ENCODE measurements at regions not wholly inside any gene's neighbourhood (a gene's known extent, or its start where the extent isn't known, plus 50 kb on each side); places are given as distances from the start of the nearest gene placed in this dataset.

DNA sequence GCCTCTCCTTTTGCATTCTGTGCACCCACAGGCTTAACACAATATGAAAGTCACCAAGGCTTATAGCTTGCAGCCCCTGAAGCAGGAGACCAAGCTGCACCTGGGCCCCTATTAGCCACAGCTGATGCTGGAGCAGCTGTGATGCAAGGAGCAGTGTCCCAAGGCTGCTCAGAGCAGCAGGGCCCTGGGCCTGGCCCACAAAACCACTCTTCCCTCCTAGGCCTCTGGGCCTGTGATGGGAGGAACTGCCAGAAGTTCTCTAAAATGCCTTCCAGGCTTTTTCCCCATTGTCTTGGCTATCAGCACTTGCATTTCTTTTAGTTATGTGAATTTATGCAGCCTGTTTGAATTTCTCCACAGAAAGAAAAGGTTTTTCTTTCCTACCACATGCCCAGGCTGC is 89.5 kb upstream of the KCTD3 start:
- H3K27me3 ChIP-seq (ENCODE audit: control insufficient read depth in 1 of 2, insufficient read depth in 2 of 2, low read length in 1 of 2): no peaks in the 10 kb centered on the region
- H3K27ac ChIP-seq (ENCODE audit: low read depth in 1 of 2, low read length in 2 of 2): no peak overlapping the region
- ATAC-seq (ENCODE audit: low FRiP score) (no peak), DNase-seq (no peak)
- H3K9me3 ChIP-seq (ENCODE audit: control insufficient read depth, low read length): peaks cover 4% of the 10 kb centered on the region
- H3K4me3 ChIP-seq (ENCODE audit: low read length in 2 of 2): no peak overlapping the region
- no peaks in the 10 kb centered on the region for H3K4me1 ChIP-seq (ENCODE audit: control insufficient read depth in 1 of 2, insufficient read depth in 2 of 2, low read length in 2 of 2)
- no peaks in the 10 kb centered on the region for H3K36me3 ChIP-seq (ENCODE audit: control insufficient read depth in 1 of 2, insufficient read depth in 2 of 2, low read length in 1 of 2)
- intact Hi-C loops (cut with DNase I): no loop called here

DNA sequence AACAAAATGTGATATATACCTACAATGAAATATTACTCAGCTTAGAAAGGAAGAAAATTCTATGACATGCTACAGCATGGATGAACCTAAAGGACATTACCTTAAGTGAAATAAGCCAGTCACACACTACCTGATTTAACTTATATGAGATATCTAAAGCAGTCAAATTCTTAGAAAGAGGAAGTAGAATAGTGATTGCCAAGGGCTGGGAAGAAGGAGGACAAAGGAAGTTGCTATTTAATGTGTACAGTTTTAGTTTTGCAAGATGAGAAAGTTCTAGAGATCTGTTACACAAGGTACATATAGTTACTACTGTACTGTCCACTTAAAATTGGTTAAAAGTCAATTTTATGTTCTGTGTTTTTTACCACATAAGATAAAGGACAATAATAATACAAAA is 87.5 kb upstream of the KCTD3 start:
- Histone ChIP-seq H3K4me1 (ENCODE audit: control insufficient read depth in 1 of 2, insufficient read depth in 2 of 2, low read length in 2 of 2) (no peaks in the 10 kb centered on the region), H3K27me3 (ENCODE audit: control insufficient read depth in 1 of 2, insufficient read depth in 2 of 2, low read length in 1 of 2) (no peaks in the 10 kb centered on the region), H3K9me3 (ENCODE audit: control insufficient read depth, low read length) (peaks cover 4% of the 10 kb centered on the region), H3K4me3 (ENCODE audit: low read length in 2 of 2) (no peak overlapping the region), H3K27ac (ENCODE audit: low read depth in 1 of 2, low read length in 2 of 2) (no peak overlapping the region), H3K36me3 (ENCODE audit: control insufficient read depth in 1 of 2, insufficient read depth in 2 of 2, low read length in 1 of 2) (no peaks in the 10 kb centered on the region)
- ATAC-seq (ENCODE audit: low FRiP score): no peak
- DNase-seq: no peak
- intact Hi-C loops (cut with DNase I): no loop called here

DNA sequence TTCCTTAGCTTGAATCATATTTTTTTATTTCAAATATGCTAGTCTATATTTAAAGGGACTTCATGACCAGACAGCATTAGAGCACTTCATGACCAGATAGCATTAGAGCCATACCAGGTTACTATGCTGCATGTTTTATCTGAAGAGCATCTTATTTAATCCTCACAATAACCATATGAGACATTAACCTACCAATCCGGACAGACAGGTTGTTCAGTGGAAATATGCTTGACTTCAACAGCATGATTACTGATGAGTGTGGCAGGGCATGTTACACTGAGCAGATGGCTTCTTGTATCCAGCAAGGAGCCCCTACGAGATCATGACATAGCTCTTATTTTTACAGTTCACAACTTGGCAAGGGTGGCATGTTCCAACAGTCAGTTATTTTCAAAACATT is 85.0 kb upstream of the KCTD3 start:
- WGBS, 2 donors: 43 to 50% methylated on average over 2 of the region's 2 CpGs
- DNase-seq (no peak), ATAC-seq (ENCODE audit: low FRiP score) (no peak)
- Histone ChIP-seq H3K4me3 (ENCODE audit: low read length in 2 of 2) (no peak overlapping the region), H3K4me1 (ENCODE audit: control insufficient read depth in 1 of 2, insufficient read depth in 2 of 2, low read length in 2 of 2) (no peaks in the 10 kb centered on the region), H3K27me3 (ENCODE audit: control insufficient read depth in 1 of 2, insufficient read depth in 2 of 2, low read length in 1 of 2) (no peaks in the 10 kb centered on the region), H3K36me3 (ENCODE audit: control insufficient read depth in 1 of 2, insufficient read depth in 2 of 2, low read length in 1 of 2) (no peaks in the 10 kb centered on the region), H3K27ac (ENCODE audit: low read depth in 1 of 2, low read length in 2 of 2) (no peak overlapping the region), H3K9me3 (ENCODE audit: control insufficient read depth, low read length) (peaks cover 2% of the 10 kb centered on the region)
- intact Hi-C loops (cut with DNase I): no loop called here

DNA sequence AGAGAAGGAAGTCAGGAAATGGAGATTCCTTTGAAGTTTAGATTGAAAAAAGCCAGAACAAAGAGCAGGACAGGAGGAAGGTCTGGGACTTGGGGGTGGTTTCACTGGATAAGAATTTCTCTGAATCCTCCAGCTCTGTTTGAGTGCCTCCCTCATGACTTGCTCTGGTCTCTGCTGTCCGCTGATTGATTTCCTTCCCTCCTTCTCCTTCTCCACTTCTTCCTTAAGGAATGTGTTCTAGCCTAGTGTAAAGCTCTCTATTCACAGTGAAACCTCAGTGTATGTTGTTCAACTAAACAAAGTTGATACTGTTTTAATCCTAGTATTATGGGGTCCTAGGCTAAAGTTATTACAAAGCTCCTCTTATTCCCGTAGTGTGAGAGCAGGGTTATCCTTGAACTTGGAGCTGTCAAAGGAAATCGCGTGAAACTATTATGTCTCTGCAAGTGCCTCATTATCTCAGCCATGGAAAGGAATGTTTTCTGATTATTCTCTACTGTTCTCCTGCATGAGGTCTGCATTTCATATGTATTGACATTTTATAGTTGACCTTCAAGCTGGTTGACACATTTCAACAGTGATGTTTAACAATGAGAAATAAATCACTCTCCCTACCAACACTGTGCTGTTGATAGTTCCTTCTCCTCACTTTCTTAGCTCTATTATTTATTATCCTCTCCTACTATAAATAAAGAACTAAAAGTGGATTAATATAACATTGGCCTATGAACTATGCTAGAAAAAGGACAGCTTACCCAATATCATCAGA is 82.7 kb upstream of the KCTD3 start:
- no peaks in the 10 kb centered on the region for H3K9me3 ChIP-seq (ENCODE audit: control insufficient read depth, low read length)
- H3K36me3 ChIP-seq (ENCODE audit: control insufficient read depth in 1 of 2, insufficient read depth in 2 of 2, low read length in 1 of 2): no peaks in the 10 kb centered on the region
- no peak for DNase-seq
- 46% methylated on average over 4 of the region's 4 CpGs for WGBS, 2 donors
- no peaks in the 10 kb centered on the region for H3K27me3 ChIP-seq (ENCODE audit: control insufficient read depth in 1 of 2, insufficient read depth in 2 of 2, low read length in 1 of 2)
- no peak overlapping the region for H3K4me3 ChIP-seq (ENCODE audit: low read length in 2 of 2)
- ATAC-seq (ENCODE audit: low FRiP score): no peak
- no peaks in the 10 kb centered on the region for H3K4me1 ChIP-seq (ENCODE audit: control insufficient read depth in 1 of 2, insufficient read depth in 2 of 2, low read length in 2 of 2)
- no peak overlapping the region for H3K27ac ChIP-seq (ENCODE audit: low read depth in 1 of 2, low read length in 2 of 2)
- intact Hi-C loops (cut with DNase I): no loop called here

DNA sequence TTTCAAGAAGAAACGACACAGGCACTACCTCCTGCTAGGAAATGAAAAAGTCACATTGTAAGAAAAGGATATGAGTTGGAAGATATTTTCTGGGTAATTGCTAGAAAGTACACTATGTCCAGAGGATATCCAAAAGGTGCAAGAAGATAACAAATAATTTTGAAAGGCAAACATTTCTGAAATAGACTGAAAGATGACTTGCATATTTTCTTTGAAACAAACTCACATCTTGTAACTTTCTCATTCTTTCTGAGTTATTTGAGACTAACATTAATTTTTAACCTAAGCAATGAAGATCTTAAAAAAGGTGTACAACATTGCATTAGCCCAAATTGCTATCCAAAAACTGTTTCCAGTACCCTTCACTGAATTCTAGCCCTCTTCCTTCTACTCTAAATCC is 79.6 kb upstream of the KCTD3 start:
- no peak for DNase-seq
- Histone ChIP-seq H3K27ac (ENCODE audit: low read depth in 1 of 2, low read length in 2 of 2) (no peak overlapping the region), H3K36me3 (ENCODE audit: control insufficient read depth in 1 of 2, insufficient read depth in 2 of 2, low read length in 1 of 2) (no peaks in the 10 kb centered on the region), H3K4me1 (ENCODE audit: control insufficient read depth in 1 of 2, insufficient read depth in 2 of 2, low read length in 2 of 2) (no peaks in the 10 kb centered on the region), H3K27me3 (ENCODE audit: control insufficient read depth in 1 of 2, insufficient read depth in 2 of 2, low read length in 1 of 2) (no peaks in the 10 kb centered on the region), H3K4me3 (ENCODE audit: low read length in 2 of 2) (no peak overlapping the region), H3K9me3 (ENCODE audit: control insufficient read depth, low read length) (peaks cover 1% of the 10 kb centered on the region)
- WGBS, 2 donors: 81 to 87% methylated on average over 1 of the region's 1 CpG
- no peak for ATAC-seq (ENCODE audit: low FRiP score)
- intact Hi-C loops (cut with DNase I): no loop called here

DNA sequence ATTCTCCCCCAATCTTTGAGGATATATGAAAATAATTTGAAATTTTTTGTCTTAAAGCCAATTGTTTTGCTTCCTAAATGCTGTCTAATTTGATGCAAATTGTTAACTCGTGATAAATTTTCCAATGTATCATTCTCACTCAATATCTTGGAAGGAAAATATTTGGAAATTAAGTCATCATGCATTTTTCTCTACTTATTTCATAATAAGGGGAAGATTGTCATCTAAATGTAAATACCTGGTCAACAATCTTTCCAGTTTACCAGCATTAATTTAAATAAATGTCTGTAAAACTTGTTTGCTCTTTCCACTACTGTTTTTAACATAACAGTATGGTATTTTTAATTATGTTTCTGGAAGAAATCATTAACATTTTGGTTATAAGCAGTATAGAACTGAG is 78.3 kb upstream of the KCTD3 start:
- no peak overlapping the region for H3K4me3 ChIP-seq (ENCODE audit: low read length in 2 of 2)
- peaks cover 3% of the 10 kb centered on the region for H3K9me3 ChIP-seq (ENCODE audit: control insufficient read depth, low read length)
- no peak for ATAC-seq (ENCODE audit: low FRiP score)
- H3K27ac ChIP-seq (ENCODE audit: low read depth in 1 of 2, low read length in 2 of 2): no peak overlapping the region
- no peaks in the 10 kb centered on the region for H3K27me3 ChIP-seq (ENCODE audit: control insufficient read depth in 1 of 2, insufficient read depth in 2 of 2, low read length in 1 of 2)
- DNase-seq: no peak
- H3K4me1 ChIP-seq (ENCODE audit: control insufficient read depth in 1 of 2, insufficient read depth in 2 of 2, low read length in 2 of 2): no peaks in the 10 kb centered on the region
- 51 to 58% methylated on average over 1 of the region's 1 CpG for WGBS, 2 donors
- H3K36me3 ChIP-seq (ENCODE audit: control insufficient read depth in 1 of 2, insufficient read depth in 2 of 2, low read length in 1 of 2): no peaks in the 10 kb centered on the region
- intact Hi-C loops (cut with DNase I): no loop called here

DNA sequence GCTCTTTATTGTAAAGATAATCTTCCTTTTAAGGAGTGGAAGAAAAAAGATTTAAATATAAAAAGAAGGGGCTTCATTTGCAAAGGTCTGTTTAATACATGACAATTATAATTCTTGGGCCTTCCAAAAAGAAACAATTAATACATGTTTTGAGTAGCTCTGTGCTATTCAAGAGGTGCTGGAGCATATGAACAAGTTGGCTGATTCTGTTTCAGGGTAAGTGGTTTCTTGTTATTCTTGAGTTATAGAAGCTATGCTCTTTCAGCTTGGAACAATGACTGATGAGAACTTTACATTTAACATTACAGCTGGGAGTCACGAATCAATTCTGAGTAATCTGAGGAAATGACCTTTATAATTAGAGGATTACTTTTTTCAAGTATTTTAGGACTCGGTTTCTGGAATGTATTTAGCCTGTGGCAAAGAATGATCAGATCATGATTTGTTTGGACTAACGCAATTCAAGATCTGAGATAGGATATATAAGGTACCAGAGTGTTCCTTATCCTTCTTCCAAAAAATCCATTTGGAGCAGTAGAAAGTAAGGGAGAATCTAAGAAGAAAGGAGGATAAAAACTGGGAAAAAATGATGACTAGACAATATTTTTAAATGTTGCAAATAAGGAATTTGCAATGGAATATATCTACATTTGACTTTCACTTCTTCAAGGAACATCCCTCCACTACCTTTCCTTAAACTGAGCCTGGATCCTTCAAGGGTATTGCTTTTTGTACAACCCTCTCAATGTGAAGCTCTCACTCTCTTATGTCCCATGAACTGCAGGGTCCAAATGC is 77.1 kb upstream of the KCTD3 start:
- ATAC-seq (ENCODE audit: low FRiP score) (no peak), DNase-seq (no peak)
- Histone ChIP-seq H3K27ac (ENCODE audit: low read depth in 1 of 2, low read length in 2 of 2) (no peak overlapping the region), H3K9me3 (ENCODE audit: control insufficient read depth, low read length) (peaks cover 3% of the 10 kb centered on the region), H3K4me1 (ENCODE audit: control insufficient read depth in 1 of 2, insufficient read depth in 2 of 2, low read length in 2 of 2) (no peaks in the 10 kb centered on the region), H3K36me3 (ENCODE audit: control insufficient read depth in 1 of 2, insufficient read depth in 2 of 2, low read length in 1 of 2) (no peaks in the 10 kb centered on the region), H3K4me3 (ENCODE audit: low read length in 2 of 2) (no peak overlapping the region), H3K27me3 (ENCODE audit: control insufficient read depth in 1 of 2, insufficient read depth in 2 of 2, low read length in 1 of 2) (no peaks in the 10 kb centered on the region)
- 34 to 50% methylated on average over 3 of the region's 3 CpGs for WGBS, 2 donors
- intact Hi-C loops (cut with DNase I): no loop called here

DNA sequence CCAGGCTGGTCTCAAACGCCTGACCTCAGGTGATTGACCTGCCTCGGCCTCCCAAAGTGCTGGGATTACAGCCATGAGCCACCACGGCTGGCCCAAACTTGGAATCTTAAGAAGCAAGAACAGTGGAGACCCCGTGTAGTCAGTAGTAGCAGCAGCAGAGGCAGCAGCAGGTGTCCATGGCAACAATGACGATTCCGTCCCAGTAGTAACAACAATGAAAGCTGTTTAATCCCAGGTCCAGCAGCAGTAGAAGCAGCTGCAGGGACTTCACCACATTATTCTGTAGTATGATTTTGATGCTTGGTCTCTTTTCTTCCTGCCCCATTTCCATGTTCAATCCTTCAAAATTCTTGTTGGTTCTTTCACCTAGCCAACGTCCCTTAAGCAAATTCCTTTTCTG is 69.6 kb upstream of the KCTD3 start:
- Histone ChIP-seq H3K36me3 (ENCODE audit: control insufficient read depth in 1 of 2, insufficient read depth in 2 of 2, low read length in 1 of 2) (no peaks in the 10 kb centered on the region), H3K4me3 (ENCODE audit: low read length in 2 of 2) (no peak overlapping the region), H3K9me3 (ENCODE audit: control insufficient read depth, low read length) (peaks cover 1% of the 10 kb centered on the region), H3K27ac (ENCODE audit: low read depth in 1 of 2, low read length in 2 of 2) (no peak overlapping the region), H3K27me3 (ENCODE audit: control insufficient read depth in 1 of 2, insufficient read depth in 2 of 2, low read length in 1 of 2) (no peaks in the 10 kb centered on the region), H3K4me1 (ENCODE audit: control insufficient read depth in 1 of 2, insufficient read depth in 2 of 2, low read length in 2 of 2) (no peaks in the 10 kb centered on the region)
- 73 to 76% methylated on average over 7 of the region's 7 CpGs for WGBS, 2 donors
- ATAC-seq (ENCODE audit: low FRiP score) (no peak), DNase-seq (no peak)
- intact Hi-C loops (cut with DNase I): no loop called here

DNA sequence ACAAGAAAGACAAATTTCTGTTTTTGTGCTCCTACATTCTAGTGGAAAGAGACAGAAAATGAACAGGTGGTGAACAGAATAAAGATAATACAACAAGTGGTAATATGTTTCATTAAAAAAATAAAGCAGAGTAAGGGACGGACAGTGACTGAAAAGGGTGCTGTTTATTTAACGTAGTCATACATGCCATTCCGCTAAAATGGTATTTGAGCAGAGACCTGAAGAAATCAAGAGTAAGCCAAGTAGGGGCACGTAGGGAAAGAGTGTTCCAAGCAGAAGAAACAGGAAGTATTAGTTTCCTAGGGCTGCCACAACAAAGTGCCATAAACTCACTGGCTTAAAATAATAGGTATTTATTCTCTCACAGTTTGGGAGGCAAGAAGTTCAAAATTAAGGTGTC is 65.6 kb upstream of the KCTD3 start:
- WGBS, 2 donors: 52 to 54% methylated on average over 4 of the region's 4 CpGs
- no peak for ATAC-seq (ENCODE audit: low FRiP score)

More for the DNA sequence above, 65.6 kb upstream of the KCTD3 start:
- Histone ChIP-seq H3K27ac (ENCODE audit: low read depth in 1 of 2, low read length in 2 of 2) (no peak overlapping the region), H3K4me3 (ENCODE audit: low read length in 2 of 2) (no peak overlapping the region), H3K36me3 (ENCODE audit: control insufficient read depth in 1 of 2, insufficient read depth in 2 of 2, low read length in 1 of 2) (no peaks in the 10 kb centered on the region), H3K9me3 (ENCODE audit: control insufficient read depth, low read length) (no peaks in the 10 kb centered on the region), H3K27me3 (ENCODE audit: control insufficient read depth in 1 of 2, insufficient read depth in 2 of 2, low read length in 1 of 2) (no peaks in the 10 kb centered on the region), H3K4me1 (ENCODE audit: control insufficient read depth in 1 of 2, insufficient read depth in 2 of 2, low read length in 2 of 2) (no peaks in the 10 kb centered on the region)
- intact Hi-C loops (cut with DNase I): no loop called here
- no peak for DNase-seq
